ENCODE measurements at regions not wholly inside any gene's neighbourhood (a gene's known extent, or its start where the extent isn't known, plus 50 kb on each side); places are given as distances from the start of the nearest gene placed in this dataset.

GRCh38 chr9:126061575-126061974, 265.1 kb upstream of the MVB12B start:
- TF ChIP-seq CTCF (IDR thresholded peaks at IDR 0.05) (no peak), EZH2 (IDR thresholded peaks at IDR 0.05; ENCODE audit: borderline replicate concordance, insufficient read depth, low read depth, low read length, poor library complexity, severe bottlenecking) (no peak)
